Nephron (organoid): ENCODE measurements at regions not wholly inside any gene's neighbourhood (a gene's known extent, or its start where the extent isn't known, plus 50 kb on each side); places are given as distances from the start of the nearest gene placed in this dataset.

Experiments used
- H3K27ac Mint-ChIP-seq, 3 experiments: 2 replicates each; pipeline ENCODE4 v1.8.0; 2020; ENCODE audit warnings: mixed read lengths in 3 of 3, mild to moderate bottlenecking in 2 of 3, moderate library complexity in 1 of 3
- H3K27me3 Mint-ChIP-seq: 2 replicates; pipeline ENCODE4 v1.8.0; 2021; ENCODE audit warnings: low read depth, mild to moderate bottlenecking, moderate library complexity, mixed read lengths
- H3K36me3 Mint-ChIP-seq: 2 replicates; pipeline ENCODE4 v1.8.0; 2020; ENCODE audit warnings: low read depth, mixed read lengths
- H3K4me1 Mint-ChIP-seq: 2 replicates; pipeline ENCODE4 v1.8.0; 2020; ENCODE audit warnings: mixed read lengths
- H3K4me3 Mint-ChIP-seq, 3 experiments: 2 replicates each; pipeline ENCODE4 v1.8.0; 2020; ENCODE audit warnings: mild to moderate bottlenecking in 3 of 3, mixed read lengths in 3 of 3, moderate library complexity in 2 of 3
- H3K9me3 Mint-ChIP-seq: 2 replicates; pipeline ENCODE4 v1.8.0; 2020; ENCODE audit warnings: mixed read lengths
- TF ChIP-seq, protein P1 (sequence below), 3 experiments: fragments of 200-600 bp; sonication (generic); IDR thresholded peaks; one replicate each; pipeline ENCODE4 v1.5.0; 2021; ENCODE audit warnings: antibody characterized with exemption in 3 of 3; ENCODE audit not compliant: unreplicated experiment in 3 of 3

- H3K36me3 Mint-ChIP-seq = no peaks in the 10 kb centered on the region
- TF ChIP-seq, protein P1, sequence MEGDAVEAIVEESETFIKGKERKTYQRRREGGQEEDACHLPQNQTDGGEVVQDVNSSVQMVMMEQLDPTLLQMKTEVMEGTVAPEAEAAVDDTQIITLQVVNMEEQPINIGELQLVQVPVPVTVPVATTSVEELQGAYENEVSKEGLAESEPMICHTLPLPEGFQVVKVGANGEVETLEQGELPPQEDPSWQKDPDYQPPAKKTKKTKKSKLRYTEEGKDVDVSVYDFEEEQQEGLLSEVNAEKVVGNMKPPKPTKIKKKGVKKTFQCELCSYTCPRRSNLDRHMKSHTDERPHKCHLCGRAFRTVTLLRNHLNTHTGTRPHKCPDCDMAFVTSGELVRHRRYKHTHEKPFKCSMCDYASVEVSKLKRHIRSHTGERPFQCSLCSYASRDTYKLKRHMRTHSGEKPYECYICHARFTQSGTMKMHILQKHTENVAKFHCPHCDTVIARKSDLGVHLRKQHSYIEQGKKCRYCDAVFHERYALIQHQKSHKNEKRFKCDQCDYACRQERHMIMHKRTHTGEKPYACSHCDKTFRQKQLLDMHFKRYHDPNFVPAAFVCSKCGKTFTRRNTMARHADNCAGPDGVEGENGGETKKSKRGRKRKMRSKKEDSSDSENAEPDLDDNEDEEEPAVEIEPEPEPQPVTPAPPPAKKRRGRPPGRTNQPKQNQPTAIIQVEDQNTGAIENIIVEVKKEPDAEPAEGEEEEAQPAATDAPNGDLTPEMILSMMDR (IDR thresholded peaks at IDR 0.05; ENCODE audit: unreplicated experiment in 3 of 3) = no peak
- H3K4me1 Mint-ChIP-seq = no peaks in the 10 kb centered on the region
- H3K27me3 Mint-ChIP-seq = peaks cover 12% of the 10 kb centered on the region
- no peaks in the 10 kb centered on the region for H3K9me3 Mint-ChIP-seq
- H3K27ac Mint-ChIP-seq = no peak overlapping the region
- H3K4me3 Mint-ChIP-seq = no peak overlapping the region
Measured at GRCh38 chr17:33352526-33352925, 59.4 kb upstream of the ASIC2 start.

- H3K9me3 Mint-ChIP-seq = no peaks in the 10 kb centered on the region
- no peaks in the 10 kb centered on the region for H3K36me3 Mint-ChIP-seq
- H3K27me3 Mint-ChIP-seq = peaks cover 12% of the 10 kb centered on the region
Measured at GRCh38 chr17:33356266-33356665, 63.2 kb upstream of the ASIC2 start.

GRCh38 chr17:33363475-33363874 lies 70.4 kb upstream of the ASIC2 start:
- H3K27ac Mint-ChIP-seq = no peak overlapping the region
- H3K4me3 Mint-ChIP-seq = no peak overlapping the region
- peaks cover 2% of the 10 kb centered on the region for H3K9me3 Mint-ChIP-seq
- peaks cover 5% of the 10 kb centered on the region for H3K4me1 Mint-ChIP-seq
- H3K27me3 Mint-ChIP-seq = peaks cover 14% of the 10 kb centered on the region
- no peaks in the 10 kb centered on the region for H3K36me3 Mint-ChIP-seq
- TF ChIP-seq, protein P1 (IDR thresholded peaks at IDR 0.05; ENCODE audit: unreplicated experiment in 3 of 3) = no peak

More at GRCh38 chr17:33356266-33356665, 63.2 kb upstream of the ASIC2 start:
- Mint-ChIP-seq H3K4me3 (no peak overlapping the region), H3K27ac (no peak overlapping the region), H3K4me1 (no peaks in the 10 kb centered on the region)
- TF ChIP-seq, protein P1 (IDR thresholded peaks at IDR 0.05; ENCODE audit: unreplicated experiment in 3 of 3) = no peak

DNA sequence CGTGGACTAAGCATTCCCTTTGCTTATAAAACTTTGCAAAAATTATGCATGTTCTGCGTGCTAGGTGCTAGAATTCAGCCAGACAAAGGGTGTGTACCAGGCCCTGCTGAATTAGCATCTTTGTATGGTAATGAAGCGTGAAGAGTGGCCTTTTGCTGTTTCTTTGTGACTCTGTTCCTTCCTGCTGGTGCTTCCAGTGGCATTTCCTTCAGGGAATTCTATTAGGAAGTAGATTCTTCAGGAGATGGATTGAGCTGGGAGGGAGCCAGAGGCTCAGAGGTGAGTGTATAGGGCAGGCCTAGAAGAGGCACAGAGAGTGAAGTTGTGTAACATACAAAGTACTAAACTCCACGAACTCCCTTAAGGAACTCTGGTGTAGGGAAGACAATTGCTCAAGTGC lies 73.9 kb upstream of the ASIC2 start:
- Mint-ChIP-seq H3K36me3 (no peaks in the 10 kb centered on the region), H3K27me3 (peaks cover 20% of the 10 kb centered on the region), H3K4me3 (no peak overlapping the region), H3K27ac (no peak overlapping the region), H3K9me3 (peaks cover 2% of the 10 kb centered on the region), H3K4me1 (peaks cover 2% of the 10 kb centered on the region)
- TF ChIP-seq, protein P1 (IDR thresholded peaks at IDR 0.05; ENCODE audit: unreplicated experiment in 3 of 3) = no peak

DNA sequence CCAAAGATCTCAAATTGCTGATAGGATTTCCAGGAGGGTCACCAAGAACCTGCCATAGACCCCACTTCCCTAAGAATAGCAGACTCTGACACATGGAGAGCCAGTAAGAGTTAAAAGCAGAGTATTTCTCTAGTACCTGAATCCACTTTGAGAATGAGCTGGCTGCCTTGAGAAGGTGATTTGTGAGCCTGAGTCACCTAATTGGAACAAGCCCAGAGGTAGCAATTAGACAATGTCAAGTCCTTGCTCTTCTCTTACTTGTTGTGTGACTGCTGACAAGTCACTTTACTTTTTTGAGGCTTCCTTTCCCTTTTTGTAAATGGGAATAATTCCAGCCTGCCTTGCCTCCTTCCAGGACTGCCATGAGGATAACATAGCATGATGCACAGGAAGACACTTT lies 76.1 kb upstream of the ASIC2 start:
- Mint-ChIP-seq H3K9me3 (peaks cover 2% of the 10 kb centered on the region), H3K27ac (no peak overlapping the region), H3K4me1 (no peaks in the 10 kb centered on the region), H3K27me3 (peaks cover 9% of the 10 kb centered on the region), H3K36me3 (no peaks in the 10 kb centered on the region), H3K4me3 (no peak overlapping the region)
- TF ChIP-seq, protein P1 (IDR thresholded peaks at IDR 0.05; ENCODE audit: unreplicated experiment in 3 of 3) = no peak

DNA sequence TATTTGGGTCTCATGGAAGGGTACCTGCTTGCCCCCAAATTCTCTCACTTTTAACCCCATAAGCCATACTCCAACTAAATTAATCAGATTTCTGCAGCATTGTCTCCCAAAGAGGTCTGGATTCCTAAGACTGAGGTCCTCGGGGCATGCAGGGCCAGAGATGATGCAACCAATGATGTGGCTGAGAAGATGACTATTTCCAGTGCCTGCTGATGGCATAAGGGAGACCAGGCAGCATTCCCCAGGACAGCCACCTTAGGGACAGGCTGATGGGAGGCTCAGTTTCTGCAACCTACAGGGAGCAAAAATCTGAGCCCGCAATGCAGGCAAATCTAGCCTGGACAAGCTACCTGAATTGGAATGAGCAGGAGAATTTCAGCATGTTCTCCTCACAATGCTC lies 76.8 kb upstream of the ASIC2 start:
- H3K27me3 Mint-ChIP-seq = peaks cover 9% of the 10 kb centered on the region
- H3K4me3 Mint-ChIP-seq = no peak overlapping the region
- TF ChIP-seq, protein P1 (IDR thresholded peaks at IDR 0.05; ENCODE audit: unreplicated experiment in 3 of 3) = no peak
- no peak overlapping the region for H3K27ac Mint-ChIP-seq
- no peaks in the 10 kb centered on the region for H3K36me3 Mint-ChIP-seq
- H3K9me3 Mint-ChIP-seq = peaks cover 2% of the 10 kb centered on the region
- H3K4me1 Mint-ChIP-seq = no peaks in the 10 kb centered on the region
